ENCODE measurements at regions not wholly inside any gene's neighbourhood (a gene's known extent, or its start where the extent isn't known, plus 50 kb on each side); places are given as distances from the start of the nearest gene placed in this dataset.

DNA sequence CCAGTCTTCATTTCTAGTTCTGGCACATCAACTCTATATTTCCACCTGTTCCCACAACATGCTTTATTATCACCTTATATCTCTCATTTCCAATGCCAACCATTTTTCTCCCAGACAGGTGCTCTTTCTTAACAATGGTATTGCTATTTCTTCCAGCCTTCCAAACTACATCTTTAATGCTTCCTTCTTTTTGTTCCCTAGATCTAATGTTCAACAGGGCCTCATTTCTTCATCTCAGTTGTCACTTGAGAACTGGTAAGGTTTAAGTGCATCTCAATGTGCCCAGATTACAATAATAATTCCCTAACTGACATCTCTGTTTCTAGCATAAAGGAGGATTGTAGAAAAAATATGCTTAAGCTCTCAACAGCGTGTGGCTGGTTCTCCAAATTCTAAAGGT is 272.6 kb downstream of the COX7C start:
- Histone ChIP-seq H3K4me1 (no peaks in the 10 kb centered on the region), H3K36me3 (no peaks in the 10 kb centered on the region), H3K9me3 (no peaks in the 10 kb centered on the region), H3K27ac (no peak overlapping the region), H3K27me3 (no peaks in the 10 kb centered on the region), H3K4me3 (no peak overlapping the region)
- no peak for DNase-seq (ENCODE audit: low spot score)
- TF ChIP-seq CTCF (IDR thresholded peaks at IDR 0.05): no peak

- DNase-seq (ENCODE audit: low spot score): no peak
- Histone ChIP-seq H3K27ac (no peak overlapping the region), H3K9me3 (no peaks in the 10 kb centered on the region), H3K4me1 (no peaks in the 10 kb centered on the region), H3K36me3 (no peaks in the 10 kb centered on the region), H3K27me3 (no peaks in the 10 kb centered on the region), H3K4me3 (no peak overlapping the region)
- no peak for TF ChIP-seq CTCF (IDR thresholded peaks at IDR 0.05)
Measured at GRCh38 chr5:86894056-86894455, 276.3 kb downstream of the COX7C start.

DNA sequence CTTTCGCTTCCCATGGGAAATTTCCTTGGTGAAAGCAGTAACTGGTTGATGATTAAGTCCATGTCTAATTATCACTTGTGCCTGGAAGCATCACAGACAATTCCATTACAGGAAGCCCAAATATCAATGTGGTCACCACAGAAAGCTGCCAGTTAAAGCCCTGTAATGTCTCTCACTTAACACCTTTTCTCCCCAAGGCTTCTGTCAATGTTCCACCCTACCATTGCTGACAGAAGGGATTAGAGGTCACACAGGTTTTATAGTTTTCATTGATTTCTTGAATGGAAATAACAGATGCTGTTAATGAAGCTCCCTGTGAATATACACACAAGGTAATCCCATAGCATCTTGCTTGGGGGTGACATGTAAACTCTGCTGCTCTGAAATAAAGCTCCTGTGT is 279.2 kb downstream of the COX7C start:
- no peak for TF ChIP-seq CTCF (IDR thresholded peaks at IDR 0.05)

GRCh38 chr5:86909418-86910295 is 291.9 kb downstream of the COX7C start:
- H3K4me3 ChIP-seq: no peak overlapping the region
- DNase-seq (ENCODE audit: low spot score): no peak
- H3K4me1 ChIP-seq: no peaks in the 10 kb centered on the region
- H3K9me3 ChIP-seq: no peaks in the 10 kb centered on the region
- no peaks in the 10 kb centered on the region for H3K27me3 ChIP-seq
- TF ChIP-seq CTCF (IDR thresholded peaks at IDR 0.05): no peak
- no peaks in the 10 kb centered on the region for H3K36me3 ChIP-seq
- peak overlapping the region in 1 of 2 donors; percentile 39 for H3K27ac ChIP-seq

More for the DNA sequence above, 279.2 kb downstream of the COX7C start:
- H3K27ac ChIP-seq: no peak overlapping the region
- no peaks in the 10 kb centered on the region for H3K36me3 ChIP-seq
- no peak overlapping the region for H3K4me3 ChIP-seq
- H3K4me1 ChIP-seq: no peaks in the 10 kb centered on the region
- H3K27me3 ChIP-seq: no peaks in the 10 kb centered on the region
- H3K9me3 ChIP-seq: no peaks in the 10 kb centered on the region
- DNase-seq (ENCODE audit: low spot score): no peak

DNA sequence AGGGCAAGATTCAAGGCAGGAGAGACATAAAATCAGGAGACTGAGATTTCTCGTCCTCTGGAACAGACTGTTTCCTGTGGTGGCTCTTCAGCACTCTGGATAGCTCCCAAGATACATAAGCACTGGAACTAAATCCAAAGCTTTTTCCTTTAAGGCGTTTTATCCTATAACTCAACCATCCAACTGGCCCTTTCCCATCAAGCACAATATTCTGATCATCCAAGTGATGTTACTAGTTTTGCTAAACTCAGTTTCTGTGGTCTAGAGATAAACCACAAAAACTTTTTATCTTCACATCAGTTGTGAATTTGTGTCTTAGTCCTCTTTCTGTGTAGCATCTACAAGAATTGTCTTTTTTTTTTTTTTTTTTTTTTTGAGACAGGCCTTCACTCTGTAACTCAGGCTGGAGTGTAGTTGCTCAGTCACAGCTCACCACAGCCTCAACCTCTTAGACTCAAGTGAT is 299.4 kb downstream of the COX7C start:
- H3K27ac ChIP-seq: no peak overlapping the region
- no peaks in the 10 kb centered on the region for H3K36me3 ChIP-seq
- H3K27me3 ChIP-seq: no peaks in the 10 kb centered on the region
- DNase-seq (ENCODE audit: low spot score): no peak
- no peak overlapping the region for H3K4me3 ChIP-seq
- no peaks in the 10 kb centered on the region for H3K4me1 ChIP-seq
- TF ChIP-seq CTCF (IDR thresholded peaks at IDR 0.05): no peak
- no peaks in the 10 kb centered on the region for H3K9me3 ChIP-seq
